Uterus (tissue), 2 donors: ENCODE measurements at regions not wholly inside any gene's neighbourhood (a gene's known extent, or its start where the extent isn't known, plus 50 kb on each side); places are given as distances from the start of the nearest gene placed in this dataset.

ENCODE experiments used
- CTCF ChIP-seq, 4 experiments: fragments of 200-600 bp in 2 of 4; fragments of 450-650 bp in 2 of 4; sonication (generic) in 2 of 4; IDR thresholded peaks; one replicate each; pipeline ENCODE4 v1.5.1; 2016 to 2019; ENCODE audit warnings: antibody characterized with exemption in 4 of 4, mild to moderate bottlenecking in 2 of 4, moderate library complexity in 1 of 4
- POLR2A ChIP-seq, 2 donors: fragments of 450-650 bp; IDR thresholded peaks; one replicate each; pipeline ENCODE4 v1.6.1; 2016; ENCODE audit warnings: antibody characterized with exemption in 2 of 2, mild to moderate bottlenecking in 1 of 2, moderate library complexity in 1 of 2

- TF ChIP-seq CTCF (IDR thresholded peaks at IDR 0.05) (no peak), POLR2A (IDR thresholded peaks at IDR 0.05) (no peak)
Observed at GRCh38 chr3:76122007-76122406, 336.7 kb upstream of the ZNF717 start.
